ENCODE measurements at regions not wholly inside any gene's neighbourhood (a gene's known extent, or its start where the extent isn't known, plus 50 kb on each side); places are given as distances from the start of the nearest gene placed in this dataset.

GRCh38 chr2:235141411-235142128, 189.8 kb downstream of the SH3BP4 start:
- DNase-seq, result no peak

- no peak for DNase-seq
Observed at GRCh38 chr2:235142601-235143000, 190.8 kb downstream of the SH3BP4 start.

GRCh38 chr2:235143789-235144188, 192.0 kb downstream of the SH3BP4 start:
- no peak for DNase-seq

GRCh38 chr2:235144291-235144690, 192.5 kb downstream of the SH3BP4 start:
- DNase-seq, result no peak

- DNase-seq, result no peak
Observed at GRCh38 chr2:235146206-235146605, 194.4 kb downstream of the SH3BP4 start.

- no peak for DNase-seq
Observed at GRCh38 chr2:235146871-235147565, 195.2 kb downstream of the SH3BP4 start.

GRCh38 chr2:235148201-235149170, 196.7 kb downstream of the SH3BP4 start:
- no peak for DNase-seq

GRCh38 chr2:235149240-235149659, 197.4 kb downstream of the SH3BP4 start:
- no peak for DNase-seq

- no peak for DNase-seq
Observed at GRCh38 chr2:235149736-235150135, 197.9 kb downstream of the SH3BP4 start.

GRCh38 chr2:235151152-235151551, 199.3 kb downstream of the SH3BP4 start:
- no peak for DNase-seq

GRCh38 chr2:235155163-235155562, 203.3 kb downstream of the SH3BP4 start:
- DNase-seq, result no peak

- no peak for DNase-seq
Observed at GRCh38 chr2:235156055-235156454, 204.2 kb downstream of the SH3BP4 start.

GRCh38 chr2:235157746-235158482, 206.1 kb downstream of the SH3BP4 start:
- DNase-seq, result no peak

GRCh38 chr2:235160281-235160810, 208.5 kb downstream of the SH3BP4 start:
- DNase-seq, result no peak

GRCh38 chr2:235161565-235161964, 209.7 kb downstream of the SH3BP4 start:
- no peak for DNase-seq

GRCh38 chr2:235162082-235162836, 210.4 kb downstream of the SH3BP4 start:
- DNase-seq, result no peak

- DNase-seq, result no peak
Observed at GRCh38 chr2:235162837-235163197, 211.0 kb downstream of the SH3BP4 start.

GRCh38 chr2:235165136-235165535, 213.3 kb downstream of the SH3BP4 start:
- DNase-seq, result no peak

GRCh38 chr2:235165631-235166030, 213.8 kb downstream of the SH3BP4 start:
- DNase-seq, result no peak

- DNase-seq, result no peak
Observed at GRCh38 chr2:235168174-235168979, 216.6 kb downstream of the SH3BP4 start.

- DNase-seq, result no peak
Observed at GRCh38 chr2:235170016-235170415, 218.2 kb downstream of the SH3BP4 start.
